Nephron (organoid): ENCODE measurements at regions not wholly inside any gene's neighbourhood (a gene's known extent, or its start where the extent isn't known, plus 50 kb on each side); places are given as distances from the start of the nearest gene placed in this dataset.

Experiments used
- H3K27ac Mint-ChIP-seq, 3 experiments: 2 replicates each; pipeline ENCODE4 v1.8.0; 2020; ENCODE audit warnings: mixed read lengths in 3 of 3, mild to moderate bottlenecking in 2 of 3, moderate library complexity in 1 of 3
- H3K27me3 Mint-ChIP-seq: 2 replicates; pipeline ENCODE4 v1.8.0; 2021; ENCODE audit warnings: low read depth, mild to moderate bottlenecking, moderate library complexity, mixed read lengths
- H3K36me3 Mint-ChIP-seq: 2 replicates; pipeline ENCODE4 v1.8.0; 2020; ENCODE audit warnings: low read depth, mixed read lengths
- H3K4me1 Mint-ChIP-seq: 2 replicates; pipeline ENCODE4 v1.8.0; 2020; ENCODE audit warnings: mixed read lengths
- H3K4me3 Mint-ChIP-seq, 3 experiments: 2 replicates each; pipeline ENCODE4 v1.8.0; 2020; ENCODE audit warnings: mild to moderate bottlenecking in 3 of 3, mixed read lengths in 3 of 3, moderate library complexity in 2 of 3
- H3K9me3 Mint-ChIP-seq: 2 replicates; pipeline ENCODE4 v1.8.0; 2020; ENCODE audit warnings: mixed read lengths
- CTCF ChIP-seq, 3 experiments: fragments of 200-600 bp; sonication (generic); IDR thresholded peaks; one replicate each; pipeline ENCODE4 v1.5.0; 2021; ENCODE audit warnings: antibody characterized with exemption in 3 of 3; ENCODE audit not compliant: unreplicated experiment in 3 of 3

- Mint-ChIP-seq H3K4me1 (peaks cover 6% of the 10 kb centered on the region), H3K36me3 (no peaks in the 10 kb centered on the region), H3K9me3 (no peaks in the 10 kb centered on the region), H3K27me3 (peaks cover 49% of the 10 kb centered on the region), H3K4me3 (no peak overlapping the region), H3K27ac (no peak overlapping the region)
- no peak for TF ChIP-seq CTCF (IDR thresholded peaks at IDR 0.05; ENCODE audit: unreplicated experiment in 3 of 3)
Observed at GRCh38 chr18:78728784-78729467, 250.7 kb upstream of the SALL3 start.

- no peak overlapping the region for H3K27ac Mint-ChIP-seq
- no peak for TF ChIP-seq CTCF (IDR thresholded peaks at IDR 0.05; ENCODE audit: unreplicated experiment in 3 of 3)
- no peak overlapping the region for H3K4me3 Mint-ChIP-seq
- peaks cover 6% of the 10 kb centered on the region for H3K4me1 Mint-ChIP-seq
- peaks cover 34% of the 10 kb centered on the region for H3K27me3 Mint-ChIP-seq
- H3K9me3 Mint-ChIP-seq, result no peaks in the 10 kb centered on the region
- H3K36me3 Mint-ChIP-seq, result no peaks in the 10 kb centered on the region
Observed at GRCh38 chr18:78730546-78730945, 249.1 kb upstream of the SALL3 start.

- H3K27me3 Mint-ChIP-seq, result peaks cover 32% of the 10 kb centered on the region
- no peaks in the 10 kb centered on the region for H3K36me3 Mint-ChIP-seq
- H3K9me3 Mint-ChIP-seq, result no peaks in the 10 kb centered on the region
- H3K4me3 Mint-ChIP-seq, result no peak overlapping the region
- H3K27ac Mint-ChIP-seq, result no peak overlapping the region
- no peak for TF ChIP-seq CTCF (IDR thresholded peaks at IDR 0.05; ENCODE audit: unreplicated experiment in 3 of 3)
- H3K4me1 Mint-ChIP-seq, result peaks cover 6% of the 10 kb centered on the region
Observed at GRCh38 chr18:78731016-78731397, 248.6 kb upstream of the SALL3 start.

GRCh38 chr18:78731398-78732032, 248.1 kb upstream of the SALL3 start:
- H3K36me3 Mint-ChIP-seq, result no peaks in the 10 kb centered on the region
- H3K27me3 Mint-ChIP-seq, result peaks cover 29% of the 10 kb centered on the region
- H3K27ac Mint-ChIP-seq, result no peak overlapping the region
- no peaks in the 10 kb centered on the region for H3K9me3 Mint-ChIP-seq
- peaks cover 6% of the 10 kb centered on the region for H3K4me1 Mint-ChIP-seq
- TF ChIP-seq CTCF (IDR thresholded peaks at IDR 0.05; ENCODE audit: unreplicated experiment in 3 of 3), result no peak
- no peak overlapping the region for H3K4me3 Mint-ChIP-seq

- H3K27ac Mint-ChIP-seq, result no peak overlapping the region
- peaks cover 6% of the 10 kb centered on the region for H3K4me1 Mint-ChIP-seq
- no peak for TF ChIP-seq CTCF (IDR thresholded peaks at IDR 0.05; ENCODE audit: unreplicated experiment in 3 of 3)
Observed at GRCh38 chr18:78732273-78733210, 247.1 kb upstream of the SALL3 start.

More at GRCh38 chr18:78732273-78733210, 247.1 kb upstream of the SALL3 start:
- H3K9me3 Mint-ChIP-seq, result no peaks in the 10 kb centered on the region
- H3K36me3 Mint-ChIP-seq, result no peaks in the 10 kb centered on the region
- no peak overlapping the region for H3K4me3 Mint-ChIP-seq
- peaks cover 29% of the 10 kb centered on the region for H3K27me3 Mint-ChIP-seq
